CD14-positive monocyte (primary cell): ENCODE measurements at regions not wholly inside any gene's neighbourhood (a gene's known extent, or its start where the extent isn't known, plus 50 kb on each side); places are given as distances from the start of the nearest gene placed in this dataset.

Experiments
- DNase-seq, 3 donors: peaks; one replicate each; pipeline ENCODE4 v3.0.0-alpha.2; 2011 to 2022
- H2AFZ ChIP-seq: 2 replicates; pipeline ENCODE4 v1.6.0; 2012; ENCODE audit warnings: mild to moderate bottlenecking, low read depth, low read length, inconsistent platforms; ENCODE audit not compliant: insufficient read depth, poor library complexity, severe bottlenecking
- H3K27ac ChIP-seq, 2 donors: 1 replicate in 1 of 2; 2 replicates in 1 of 2; pipeline ENCODE4 v1.5.1; 2012 to 2013; ENCODE audit warnings: low read length in 2 of 2, control low read depth in 1 of 2, inconsistent platforms in 1 of 2, low read depth in 1 of 2, mild to moderate bottlenecking in 1 of 2
- H3K27me3 ChIP-seq, 2 donors: one replicate each; pipeline versions ENCODE4 v1.6.0 to v1.6.1; 2011 to 2013; ENCODE audit warnings: low read length in 2 of 2; ENCODE audit not compliant: control insufficient read depth in 2 of 2, insufficient read depth in 2 of 2
- H3K36me3 ChIP-seq, 2 donors: replicated peaks in 1 of 2; 1 replicate in 1 of 2; 2 replicates in 1 of 2; pipeline versions ENCODE4 v1.5.1 to v1.6.1; 2012 to 2013; ENCODE audit warnings: low read length in 2 of 2, control low read depth in 1 of 2, inconsistent platforms in 1 of 2, mild to moderate bottlenecking in 1 of 2; ENCODE audit not compliant: insufficient read depth in 2 of 2, control insufficient read depth in 1 of 2
- H3K4me1 ChIP-seq, 2 donors: 1 replicate in 1 of 2; 2 replicates in 1 of 2; pipeline versions ENCODE4 v1.5.1 to v1.6.1; 2012 to 2013; ENCODE audit warnings: low read length in 2 of 2, control low read depth in 1 of 2, inconsistent platforms in 1 of 2, mild to moderate bottlenecking in 1 of 2, moderate library complexity in 1 of 2; ENCODE audit not compliant: insufficient read depth in 2 of 2, control insufficient read depth in 1 of 2
- H3K4me2 ChIP-seq: replicated peaks from 2 replicates; pipeline ENCODE3; 2012; ENCODE audit warnings: low read length, moderate library complexity, mild to moderate bottlenecking; ENCODE audit not compliant: poor library complexity, severe bottlenecking; ENCODE audit errors: extremely low read depth
- H3K4me3 ChIP-seq, 3 experiments: fragments of 200-600 bp in 1 of 3; sonication (generic) in 1 of 3; replicated peaks in 1 of 3; 1 replicate in 2 of 3; 2 replicates in 1 of 3; pipeline ENCODE4 v1.5.1; 2011 to 2013; ENCODE audit warnings: low read length in 3 of 3, mild to moderate bottlenecking in 3 of 3, control low read depth in 2 of 3, low read depth in 2 of 3, inconsistent platforms in 1 of 3, moderate library complexity in 1 of 3
- H3K79me2 ChIP-seq: 2 replicates; pipeline ENCODE4 v1.6.0; 2012; ENCODE audit warnings: mild to moderate bottlenecking, control low read depth, inconsistent platforms, low read length, moderate library complexity; ENCODE audit not compliant: insufficient read depth
- H3K9ac ChIP-seq: 2 replicates; pipeline ENCODE4 v1.6.0; 2017; ENCODE audit warnings: low read length, mild to moderate bottlenecking; ENCODE audit not compliant: insufficient read depth, poor library complexity, severe bottlenecking
- H3K9me3 ChIP-seq, 2 donors: replicated peaks in 1 of 2; 1 replicate in 1 of 2; 2 replicates in 1 of 2; pipeline versions ENCODE4 v1.5.1 to v1.6.1; 2012 to 2013; ENCODE audit warnings: low read length in 2 of 2, control low read depth in 1 of 2; ENCODE audit not compliant: control insufficient read depth in 1 of 2, insufficient read depth in 1 of 2
- H4K20me1 ChIP-seq: 2 replicates; pipeline ENCODE4 v1.6.0; 2012; ENCODE audit warnings: mild to moderate bottlenecking, low read length, control low read depth, moderate library complexity; ENCODE audit not compliant: insufficient read depth
- H3K27ac Mint-ChIP-seq, 7 donors: one replicate each; pipeline ENCODE4 v1.8.0; 2020; ENCODE audit warnings: mild to moderate bottlenecking in 7 of 7, mixed read lengths in 7 of 7, moderate library complexity in 6 of 7, inconsistent platforms in 2 of 7
- H3K27me3 Mint-ChIP-seq, 3 donors: one replicate each; pipeline ENCODE4 v1.8.0; 2021 to 2022; ENCODE audit warnings: low read depth in 3 of 3, mild to moderate bottlenecking in 3 of 3, mixed read lengths in 3 of 3, moderate library complexity in 3 of 3, inconsistent platforms in 1 of 3
- H3K36me3 Mint-ChIP-seq, 2 donors: one replicate each; pipeline ENCODE4 v1.8.0; 2020; ENCODE audit warnings: mixed read lengths in 2 of 2, inconsistent platforms in 1 of 2, mild to moderate bottlenecking in 1 of 2
- H3K4me1 Mint-ChIP-seq: one replicate; pipeline ENCODE4 v1.8.0; 2020; ENCODE audit warnings: mild to moderate bottlenecking, mixed read lengths
- H3K4me3 Mint-ChIP-seq, 2 donors: one replicate each; pipeline ENCODE4 v1.8.0; 2020; ENCODE audit warnings: mild to moderate bottlenecking in 2 of 2, mixed read lengths in 2 of 2, moderate library complexity in 1 of 2
- H3K9me3 Mint-ChIP-seq, 7 donors: one replicate each; pipeline ENCODE4 v1.8.0; 2020 to 2022; ENCODE audit warnings: mixed read lengths in 7 of 7, mild to moderate bottlenecking in 6 of 7, moderate library complexity in 6 of 7, inconsistent platforms in 2 of 7
- CTCF ChIP-seq: fragments of 200-600 bp; IDR thresholded peaks from one replicate; pipeline ENCODE4 v1.8.0; 2022; ENCODE audit warnings: antibody characterized with exemption, mild to moderate bottlenecking
- WGBS: methylation state at CpG from one replicate; pipeline ENCODE4 v1.1.5; 2013; ENCODE audit warnings: missing lambda C conversion rate; ENCODE audit not compliant: insufficient coverage; 5-methylcytosine and 5-hydroxymethylcytosine counted together
- intact Hi-C, 2 donors: fragments of 100-400 bp; cut with micrococcal nuclease; formaldehyde crosslinking; loops; one replicate each; pipeline versions ENCODE4 v1.15.0 to v1.15.1; 2023

GRCh38 chr6:4564801-4565271 lies 211.4 kb upstream of the CDYL start:
- Histone ChIP-seq H3K9ac (no peak overlapping the region), H4K20me1 (no peaks in the 10 kb centered on the region), H3K27ac (no peak overlapping the region), H3K4me3 (no peak overlapping the region), H3K79me2 (no peaks in the 10 kb centered on the region), H3K27me3 (no peaks in the 10 kb centered on the region), H3K9me3 (no peaks in the 10 kb centered on the region), H2AFZ (no peak overlapping the region), H3K4me2 (no peak overlapping the region), H3K36me3 (no peaks in the 10 kb centered on the region), H3K4me1 (no peaks in the 10 kb centered on the region)
- no peak overlapping the region for H3K4me3 Mint-ChIP-seq
- peaks cover 0 to 4% (median 0%) of the 10 kb centered on the region in 3 donors for H3K27me3 Mint-ChIP-seq
- no peak for DNase-seq
- peaks cover 7% of the 10 kb centered on the region for H3K4me1 Mint-ChIP-seq
- TF ChIP-seq CTCF, result no peak
- H3K9me3 Mint-ChIP-seq, result peaks cover 0 to 4% (median 2%) of the 10 kb centered on the region in 7 donors
- H3K27ac Mint-ChIP-seq, result no peak overlapping the region
- 96% methylated on average over 5 of the region's 6 CpGs for WGBS
- no peaks in the 10 kb centered on the region for H3K36me3 Mint-ChIP-seq
- intact Hi-C loops, result no loop called here

GRCh38 chr6:4563877-4564276 lies 212.3 kb upstream of the CDYL start:
- H3K27me3 Mint-ChIP-seq, result peaks cover 0 to 2% (median 1%) of the 10 kb centered on the region in 3 donors
- peaks cover 7% of the 10 kb centered on the region for H3K4me1 Mint-ChIP-seq
- H3K9me3 Mint-ChIP-seq, result peaks cover 0 to 3% (median 1%) of the 10 kb centered on the region in 7 donors
- no peak overlapping the region for H3K27ac Mint-ChIP-seq
- Histone ChIP-seq H2AFZ (no peak overlapping the region), H4K20me1 (no peaks in the 10 kb centered on the region), H3K36me3 (no peaks in the 10 kb centered on the region), H3K9me3 (no peaks in the 10 kb centered on the region), H3K4me3 (no peak overlapping the region), H3K4me1 (no peaks in the 10 kb centered on the region), H3K4me2 (no peak overlapping the region), H3K9ac (no peak overlapping the region), H3K79me2 (no peaks in the 10 kb centered on the region), H3K27me3 (no peaks in the 10 kb centered on the region), H3K27ac (no peak overlapping the region)
- 97% methylated on average over 3 of the region's 4 CpGs for WGBS
- no peak overlapping the region for H3K4me3 Mint-ChIP-seq
- no peaks in the 10 kb centered on the region for H3K36me3 Mint-ChIP-seq
- TF ChIP-seq CTCF, result no peak
- no peak for DNase-seq
- intact Hi-C loops, result no loop called here
